HG03558 (cell line): ENCODE measurements at regions not wholly inside any gene's neighbourhood (a gene's known extent, or its start where the extent isn't known, plus 50 kb on each side); places are given as distances from the start of the nearest gene placed in this dataset.

Experiments
- ATAC-seq: cut with Tn5 transposase; IDR thresholded peaks from one replicate; pipeline ENCODE4 v1.9.1; 2021; ENCODE audit warnings: moderate number of reproducible peaks; ENCODE audit not compliant: unreplicated experiment; ENCODE audit errors: extremely low read depth

GRCh38 chr1:168782559-168783116, 53.6 kb upstream of the DPT start:
- ATAC-seq, result no peak

GRCh38 chr1:168783458-168784210, 54.6 kb upstream of the DPT start:
- ATAC-seq, result no peak

- ATAC-seq, result no peak
Observed at GRCh38 chr1:168786476-168787330, 57.7 kb upstream of the DPT start.

- no peak for ATAC-seq
Observed at GRCh38 chr1:168788258-168788657, 59.3 kb upstream of the DPT start.

- no peak for ATAC-seq
Observed at GRCh38 chr1:168789501-168789900, 60.5 kb upstream of the DPT start.

GRCh38 chr1:168792142-168792541, 63.1 kb upstream of the DPT start:
- no peak for ATAC-seq

GRCh38 chr1:168792592-168793125, 63.7 kb upstream of the DPT start:
- ATAC-seq, result no peak

GRCh38 chr1:168794057-168794456, 65.1 kb upstream of the DPT start:
- ATAC-seq, result no peak

GRCh38 chr1:168795681-168796080, 66.7 kb upstream of the DPT start:
- no peak for ATAC-seq

- ATAC-seq, result no peak
Observed at GRCh38 chr1:168799927-168800605, 71.1 kb upstream of the DPT start.

- no peak for ATAC-seq
Observed at GRCh38 chr1:168801032-168801745, 72.2 kb upstream of the DPT start.

GRCh38 chr1:168803806-168804510, 75.0 kb upstream of the DPT start:
- ATAC-seq, result no peak

- no peak for ATAC-seq
Observed at GRCh38 chr1:168806952-168807351, 77.9 kb upstream of the DPT start.

- no peak for ATAC-seq
Observed at GRCh38 chr1:168811176-168811575, 82.2 kb upstream of the DPT start.

GRCh38 chr1:168819668-168820067, 90.7 kb upstream of the DPT start:
- ATAC-seq, result no peak

GRCh38 chr1:168821434-168821833, 92.4 kb upstream of the DPT start:
- no peak for ATAC-seq

- ATAC-seq, result no peak
Observed at GRCh38 chr1:168822911-168823310, 93.9 kb upstream of the DPT start.

- no peak for ATAC-seq
Observed at GRCh38 chr1:168823988-168824387, 95.0 kb upstream of the DPT start.

- no peak for ATAC-seq
Observed at GRCh38 chr1:168824418-168825065, 95.5 kb upstream of the DPT start.
